NCI-H2029 treated with DMSO at 0.1 percent for 48 hours (cell line): ENCODE measurements at regions not wholly inside any gene's neighbourhood (a gene's known extent, or its start where the extent isn't known, plus 50 kb on each side); places are given as distances from the start of the nearest gene placed in this dataset.
"Not testable (repeated sequence)": the region's sequence is repeated elsewhere in the genome, so short reads cannot be mapped to it uniquely, and the experiment has no call there.

ENCODE experiments used
- DNase-seq: peaks from one replicate; lab custom pipeline; 2025; lab: John Stamatoyannopoulos, UW

DNA sequence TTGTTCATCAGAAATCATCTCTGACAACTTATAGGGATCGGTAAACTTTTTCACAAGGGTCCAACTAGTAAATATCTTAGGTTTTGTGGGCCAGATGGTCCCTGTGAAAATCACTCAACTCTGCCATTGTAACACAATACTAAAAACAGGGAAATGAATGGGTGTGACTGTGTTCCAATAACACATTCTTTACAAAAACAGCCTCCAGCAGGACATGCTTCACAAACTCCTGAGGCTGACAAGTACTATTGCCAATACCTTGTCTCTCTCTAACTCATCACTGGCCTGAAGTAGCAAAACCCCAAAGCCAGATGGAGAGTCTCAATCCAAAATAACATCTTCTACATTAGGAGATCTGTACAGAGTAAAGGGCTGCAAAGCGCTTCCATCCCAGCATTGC is 312.3 kb downstream of the TOX3 start:
- no peak for DNase-seq

DNA sequence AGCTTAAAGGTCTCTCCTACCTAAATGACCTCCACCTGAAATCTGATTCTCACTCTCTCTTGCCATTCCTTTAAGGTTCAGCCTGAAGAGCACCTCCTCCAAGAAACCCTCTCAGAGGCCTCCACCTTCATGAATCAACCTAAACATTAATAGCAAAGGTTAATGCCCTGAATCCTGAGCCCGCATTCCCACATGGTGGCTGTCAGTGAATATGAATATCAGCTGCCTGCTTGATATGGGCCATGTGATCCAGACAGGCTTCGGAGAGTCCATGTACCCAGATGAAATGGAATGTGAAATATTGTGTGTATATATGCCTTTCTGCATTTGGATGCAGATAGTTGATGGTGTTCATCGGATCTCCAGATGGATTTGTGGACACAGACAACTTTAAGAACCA is 317.5 kb downstream of the TOX3 start:
- DNase-seq: no peak

DNA sequence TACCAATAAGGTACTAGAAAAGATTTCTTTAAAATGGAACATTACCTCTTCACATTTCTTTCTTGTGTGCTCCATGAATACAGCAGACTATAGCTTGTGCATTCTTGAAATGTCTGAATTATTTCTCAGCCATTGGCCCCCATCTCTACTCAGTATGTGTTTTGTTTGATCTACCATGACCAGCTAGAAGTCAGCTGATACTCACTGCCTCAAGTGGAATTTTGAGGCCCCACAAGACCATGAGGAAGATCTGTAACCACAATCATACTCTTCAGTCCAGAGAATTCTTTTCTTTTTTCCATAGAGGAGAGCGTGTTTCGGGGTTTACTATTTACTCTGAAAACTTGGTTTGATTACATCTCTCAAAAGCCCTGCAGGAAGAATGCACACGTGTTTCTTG is 319.1 kb downstream of the TOX3 start:
- DNase-seq: no peak

DNA sequence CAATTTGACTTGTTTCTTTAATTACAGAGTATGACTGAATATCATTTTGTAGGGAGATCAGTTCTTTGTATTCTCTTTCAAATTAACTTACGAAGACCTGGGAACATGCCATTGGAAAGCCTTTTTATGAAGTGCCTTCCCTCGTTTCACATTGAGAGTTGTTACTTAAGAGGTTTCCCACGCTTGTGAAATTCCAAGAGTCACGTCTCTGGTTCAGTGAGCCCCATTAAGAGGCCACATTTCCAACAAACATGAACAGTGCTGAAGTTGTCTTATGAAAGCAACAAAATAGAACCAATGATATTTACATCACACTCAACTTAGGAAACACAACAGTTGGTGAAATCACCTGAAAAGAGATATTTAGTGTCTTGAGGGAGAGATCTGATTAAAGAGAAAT is 334.1 kb downstream of the TOX3 start:
- DNase-seq: no peak

- DNase-seq: no peak
Measured at GRCh38 chr16:52209227-52209626, 337.7 kb downstream of the TOX3 start.

DNA sequence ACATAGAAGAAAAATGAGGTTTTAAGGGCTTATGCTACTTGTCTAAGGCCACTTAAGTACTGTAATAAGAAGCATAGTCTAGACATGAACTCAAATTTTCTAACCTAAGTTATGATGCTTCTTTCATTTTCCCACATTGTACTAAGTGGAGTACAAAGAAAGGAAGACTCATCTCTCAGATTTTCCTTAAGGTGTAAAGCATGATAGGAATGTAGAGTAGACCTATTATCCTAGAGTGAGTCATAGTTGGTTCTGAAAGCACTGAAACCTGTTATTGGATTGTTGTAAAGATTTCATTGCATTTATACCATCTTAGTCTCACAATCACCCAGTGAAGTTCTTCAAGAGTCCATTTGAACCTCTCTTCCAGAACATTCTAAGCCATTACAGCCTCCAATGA is 343.8 kb downstream of the TOX3 start:
- no peak for DNase-seq

GRCh38 chr16:52193441-52193840 is 353.5 kb downstream of the TOX3 start:
- DNase-seq: no peak

DNA sequence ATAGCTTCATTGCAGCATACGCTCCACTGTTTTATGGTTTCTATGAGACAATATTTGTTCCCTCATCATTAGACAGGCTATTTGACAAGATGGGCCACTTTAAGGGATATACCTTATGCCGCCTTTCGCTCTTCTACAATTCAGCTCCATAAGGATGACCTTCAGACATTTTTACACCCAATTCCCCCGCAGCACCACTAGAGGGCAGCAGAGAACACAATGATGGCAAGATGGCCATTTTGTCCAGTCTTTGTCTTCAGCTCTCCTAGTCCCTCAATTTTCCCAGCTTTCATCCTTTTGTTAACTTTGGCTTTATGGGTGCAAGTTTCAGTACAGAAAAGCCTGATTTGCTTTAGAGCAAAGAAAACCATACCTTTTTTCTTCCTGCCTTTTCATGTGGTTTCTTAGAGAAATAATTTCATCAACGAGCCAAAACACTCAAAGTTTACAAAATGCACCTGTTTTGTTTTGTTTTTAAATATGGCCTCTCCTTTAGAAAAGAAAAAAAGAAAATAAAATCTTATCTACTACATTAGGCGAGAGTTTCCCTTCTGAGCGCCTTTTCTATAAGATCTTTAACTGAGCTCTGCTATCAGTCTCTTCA is 355.3 kb downstream of the TOX3 start:
- DNase-seq: peak; percentile 12

DNA sequence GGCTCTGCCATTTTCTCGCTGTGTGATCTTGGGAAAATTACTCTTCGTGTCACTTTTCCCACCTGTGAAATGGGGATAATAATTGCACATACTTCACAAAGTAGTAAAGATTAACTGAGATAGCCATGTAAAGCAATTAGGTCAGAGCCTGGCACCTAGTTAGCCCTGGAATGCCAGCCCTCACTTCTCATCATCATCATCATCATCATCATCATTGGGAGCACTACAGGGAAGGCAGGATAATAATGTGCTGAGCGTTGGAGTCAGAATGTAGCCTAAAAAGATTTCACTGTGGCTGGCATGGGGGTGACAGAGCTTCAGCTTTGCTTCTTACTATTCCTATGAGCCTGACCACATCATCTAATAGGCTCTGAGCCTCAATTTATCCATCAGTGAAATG is 362.6 kb downstream of the TOX3 start:
- no peak for DNase-seq

- DNase-seq: no peak
Measured at GRCh38 chr16:52182840-52183239, 364.1 kb downstream of the TOX3 start.

DNA sequence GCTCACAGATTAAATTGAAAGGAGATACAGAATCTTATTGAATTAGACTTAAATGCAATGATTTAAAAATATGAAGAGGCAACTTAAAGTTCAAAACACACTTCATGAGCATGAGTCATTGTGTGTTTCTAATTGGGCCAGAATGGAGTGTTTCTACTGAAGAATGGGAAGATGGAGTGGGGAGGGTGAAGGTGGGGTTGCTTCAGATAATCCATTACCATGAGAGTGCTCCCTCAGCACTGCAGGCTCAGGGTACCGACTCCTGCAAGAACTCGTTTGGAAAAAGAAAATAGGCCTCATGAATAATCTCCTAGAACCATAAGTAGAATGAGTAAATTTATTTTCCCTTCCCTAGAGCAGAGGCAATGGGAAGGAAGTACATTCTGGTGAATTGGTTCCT is 372.8 kb downstream of the TOX3 start:
- no peak for DNase-seq

DNA sequence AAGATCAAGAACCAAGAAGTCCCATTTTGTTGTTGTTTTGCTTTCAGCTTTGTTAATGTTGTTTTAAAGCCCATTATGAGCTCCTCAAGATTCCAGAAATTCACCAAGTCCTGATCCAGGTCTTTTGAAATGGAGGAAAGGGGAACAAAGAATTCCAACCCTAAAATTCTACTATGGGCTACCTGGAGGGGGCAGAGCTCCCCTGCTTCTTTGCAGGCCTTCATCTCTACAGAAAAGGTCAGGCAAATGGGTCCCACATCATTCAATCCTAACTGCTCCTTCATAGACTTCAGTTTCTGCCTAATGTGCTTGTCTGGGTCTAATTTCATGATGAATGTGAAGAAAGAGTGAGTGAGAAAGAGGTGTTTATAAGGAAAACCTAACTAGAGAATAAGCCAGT is 375.5 kb downstream of the TOX3 start:
- no peak for DNase-seq

DNA sequence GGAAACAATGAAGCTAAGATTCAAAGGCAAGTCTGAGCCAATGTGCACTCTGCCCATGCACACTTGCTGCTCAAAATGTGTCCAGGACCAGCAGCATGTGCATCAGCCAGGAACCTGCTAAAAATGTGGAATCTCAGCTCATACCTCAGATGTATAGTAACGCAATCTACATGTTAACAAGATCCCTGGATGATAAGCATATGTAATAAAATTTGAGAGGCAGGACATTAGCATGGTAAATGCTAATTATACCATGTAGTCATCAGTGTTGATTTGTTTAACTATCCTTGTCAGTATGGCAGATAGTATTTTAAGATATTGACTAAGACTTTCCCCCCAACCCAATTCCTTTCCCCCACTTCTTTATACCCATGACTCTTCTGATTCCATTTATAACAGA is 379.6 kb downstream of the TOX3 start:
- no peak for DNase-seq

- no peak for DNase-seq
Measured at GRCh38 chr16:52165961-52166360, 381.0 kb downstream of the TOX3 start.

GRCh38 chr16:52149003-52149402 is 397.9 kb downstream of the TOX3 start:
- DNase-seq: no peak

GRCh38 chr16:52141871-52142270 is 405.1 kb downstream of the TOX3 start:
- DNase-seq: no peak

- no peak for DNase-seq
Measured at GRCh38 chr16:52128361-52128760, 418.6 kb downstream of the TOX3 start.

DNA sequence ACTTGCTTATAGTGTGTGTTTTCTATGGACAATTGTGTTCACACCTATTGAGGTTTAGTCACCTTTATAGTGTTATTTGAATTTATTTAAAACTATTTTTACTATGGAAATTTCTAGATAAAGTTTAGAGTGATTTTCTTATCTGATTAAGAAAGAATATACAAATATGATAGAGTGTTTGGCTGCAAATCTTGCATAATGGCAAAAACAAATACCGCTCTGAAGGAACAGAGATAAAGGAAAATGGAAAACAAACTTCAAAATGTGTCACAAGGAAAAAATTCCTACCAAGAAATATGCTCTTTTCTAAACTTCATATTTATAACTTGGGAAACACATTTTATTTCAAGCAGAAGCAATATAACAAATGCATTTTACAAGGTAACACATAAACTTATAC is 423.1 kb downstream of the TOX3 start:
- DNase-seq: no peak

GRCh38 chr16:52123061-52123839 is 423.7 kb downstream of the TOX3 start:
- DNase-seq: no peak

- no peak for DNase-seq
Measured at GRCh38 chr16:52117171-52117570, 429.8 kb downstream of the TOX3 start.

- peak; percentile 41 for DNase-seq
Measured at GRCh38 chr16:52114379-52114778, 432.6 kb downstream of the TOX3 start.

DNA sequence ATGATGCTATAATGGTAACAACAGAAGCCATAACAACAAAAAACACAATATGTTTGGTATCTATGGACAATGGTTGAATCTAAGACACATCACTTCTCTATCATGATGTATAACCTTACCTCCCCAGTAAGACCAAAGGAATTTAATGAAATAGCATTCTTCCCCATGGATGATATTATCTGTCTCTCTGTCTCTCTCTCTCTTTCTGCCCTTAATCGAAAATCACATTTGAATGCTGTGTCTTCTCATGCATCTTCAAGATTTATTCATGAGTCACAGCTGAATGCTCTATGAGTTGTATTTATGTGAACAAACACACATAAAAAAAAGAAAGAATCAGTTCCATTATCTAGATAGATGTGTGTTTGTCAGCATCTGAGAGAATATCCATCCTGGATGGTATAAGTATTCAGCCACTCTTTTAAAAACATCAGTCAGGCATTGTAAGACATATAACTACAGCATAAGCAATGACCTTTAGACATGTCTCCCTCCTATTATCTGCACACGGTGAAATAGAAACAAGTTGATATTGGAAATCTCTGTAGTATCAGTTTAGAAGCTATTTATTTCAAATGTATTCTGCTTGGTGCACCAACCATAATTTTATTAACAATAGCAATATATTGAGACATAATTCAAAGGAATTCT is 433.3 kb downstream of the TOX3 start:
- no peak for DNase-seq

- not testable (repeated sequence) for DNase-seq
Measured at GRCh38 chr16:52104993-52105392, 441.9 kb downstream of the TOX3 start.
